Prostate gland (tissue), 2 donors: ENCODE measurements at regions not wholly inside any gene's neighbourhood (a gene's known extent, or its start where the extent isn't known, plus 50 kb on each side); places are given as distances from the start of the nearest gene placed in this dataset.

Experiments
- CTCF ChIP-seq, 4 experiments: fragments of 200-600 bp in 2 of 4; fragments of 450-650 bp in 2 of 4; sonication (generic) in 2 of 4; IDR thresholded peaks; 1 replicate in 3 of 4; 2 replicates in 1 of 4; pipeline ENCODE4 v1.5.1; 2016 to 2019; ENCODE audit warnings: antibody characterized with exemption in 4 of 4, mild to moderate bottlenecking in 2 of 4, moderate library complexity in 2 of 4
- POLR2AphosphoS5 ChIP-seq: sonication (generic); formaldehyde crosslinking; IDR thresholded peaks from one replicate; pipeline ENCODE4 v1.6.1; 2017; ENCODE audit warnings: antibody characterized with exemption

DNA sequence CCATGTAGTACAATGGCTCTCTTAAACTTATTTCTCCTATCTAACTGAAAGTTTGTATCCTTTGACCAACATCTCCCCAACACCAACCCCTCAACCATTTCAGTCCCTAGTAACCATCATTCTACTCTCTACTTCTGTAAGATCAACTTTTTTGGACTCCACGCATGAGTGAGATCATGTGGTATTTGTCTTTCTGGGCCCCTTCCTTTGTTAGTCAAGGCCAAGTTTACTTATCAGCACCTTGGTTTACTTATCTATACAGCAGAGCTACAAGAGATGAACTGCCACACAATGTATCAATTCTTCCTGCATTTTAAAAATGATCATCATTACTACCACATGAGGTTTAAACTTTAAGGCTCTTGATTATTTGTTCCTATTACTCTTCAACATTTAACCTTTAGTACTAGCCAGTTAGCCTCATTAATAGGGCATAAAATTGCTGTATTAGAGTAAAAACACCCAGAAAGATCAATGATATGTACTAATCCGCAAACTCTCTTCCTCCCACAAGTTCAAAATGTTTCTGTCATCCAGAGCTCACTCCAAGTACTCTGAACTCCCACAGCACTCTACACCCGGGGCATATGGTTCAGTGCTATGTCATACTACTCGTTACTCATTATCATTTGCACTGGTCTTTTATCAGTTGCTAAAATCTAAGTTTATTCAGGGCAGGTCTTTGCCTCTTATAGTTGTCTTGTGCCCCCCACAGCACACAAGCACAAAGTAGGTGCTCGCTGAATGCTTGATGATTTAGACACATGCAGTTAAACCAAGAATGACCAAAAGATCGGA is 145.7 kb upstream of the ADAMTS3 start:
- TF ChIP-seq CTCF (IDR thresholded peaks at IDR 0.05) (no peak), POLR2AphosphoS5 (no peak)
